GM18909 (cell line): ENCODE measurements at regions not wholly inside any gene's neighbourhood (a gene's known extent, or its start where the extent isn't known, plus 50 kb on each side); places are given as distances from the start of the nearest gene placed in this dataset.

Experiments used
- ATAC-seq: cut with Tn5 transposase; IDR thresholded peaks from one replicate; pipeline ENCODE4 v1.9.1; 2021; ENCODE audit warnings: mild to moderate bottlenecking; ENCODE audit not compliant: unreplicated experiment, poor library complexity

DNA sequence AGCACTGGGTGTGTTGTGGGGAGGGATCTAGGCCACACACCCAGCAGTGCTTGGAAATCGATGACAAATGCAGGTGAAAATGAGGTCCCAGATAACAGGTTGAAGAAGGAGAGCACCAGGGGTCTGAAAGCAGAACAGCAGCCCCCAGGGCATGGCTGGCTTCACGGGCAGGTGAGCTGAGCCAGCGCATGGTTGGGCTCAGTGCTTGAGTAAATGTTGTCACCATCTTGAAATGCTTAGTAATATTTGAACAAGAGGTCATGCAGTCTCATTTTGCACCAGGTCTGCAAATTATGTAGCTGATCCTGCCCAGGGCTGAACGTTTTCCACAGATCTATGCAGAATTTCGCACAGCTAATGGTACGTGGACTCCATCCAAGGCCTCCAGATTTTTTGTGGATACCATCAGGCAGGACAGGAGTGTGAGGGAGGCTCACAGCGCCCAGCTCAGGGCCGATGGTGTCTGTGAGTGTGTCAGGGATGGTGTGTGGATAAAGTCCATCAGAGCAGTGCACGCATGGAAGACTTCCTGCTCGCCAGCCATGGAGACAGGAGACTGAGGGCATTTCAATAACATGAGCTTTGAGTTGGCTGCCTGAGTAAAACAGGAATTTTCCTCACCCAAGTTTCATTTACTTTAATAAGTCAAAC, 53.1 kb upstream of the SNX9 start:
- no peak for ATAC-seq

DNA sequence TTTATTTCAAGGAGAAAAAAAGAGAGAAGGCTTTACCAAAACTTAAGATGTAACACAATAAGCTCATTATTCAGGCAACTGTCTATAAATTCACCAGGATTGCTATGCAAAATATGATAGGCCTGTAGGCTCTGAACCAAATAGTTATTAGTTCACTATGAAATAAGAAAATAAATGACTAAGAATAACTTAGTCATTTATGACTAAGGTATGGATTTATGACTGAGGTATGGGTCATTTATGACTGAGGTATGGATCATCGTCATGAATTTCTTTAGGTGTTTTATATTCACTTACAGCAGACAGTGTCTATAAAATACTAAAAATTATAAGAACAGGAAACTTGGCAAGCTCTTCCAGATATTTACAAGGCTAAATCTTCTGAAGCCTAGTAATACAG, 52.1 kb upstream of the SNX9 start:
- ATAC-seq, result no peak

DNA sequence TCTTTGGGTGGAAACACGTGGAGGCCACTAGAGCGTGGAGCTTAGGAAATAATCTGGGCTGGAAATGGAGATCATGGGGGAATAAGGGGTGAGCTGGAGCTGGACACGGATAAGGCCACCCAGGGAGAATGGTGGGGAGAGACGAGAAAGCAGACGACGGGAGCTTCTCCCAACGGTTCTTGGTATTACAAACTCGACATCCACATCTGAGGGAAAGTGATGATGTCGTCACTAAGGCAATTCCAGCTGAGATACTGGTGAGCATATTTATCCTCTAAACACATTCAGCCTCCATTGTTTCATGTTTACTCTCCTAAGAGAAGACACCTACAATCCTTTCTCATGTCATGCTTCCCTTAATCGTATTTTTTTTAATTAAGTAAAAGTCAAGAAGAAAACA, 50.2 kb upstream of the SNX9 start:
- no peak for ATAC-seq
